ENCODE measurements at regions not wholly inside any gene's neighbourhood (a gene's known extent, or its start where the extent isn't known, plus 50 kb on each side); places are given as distances from the start of the nearest gene placed in this dataset.

DNA sequence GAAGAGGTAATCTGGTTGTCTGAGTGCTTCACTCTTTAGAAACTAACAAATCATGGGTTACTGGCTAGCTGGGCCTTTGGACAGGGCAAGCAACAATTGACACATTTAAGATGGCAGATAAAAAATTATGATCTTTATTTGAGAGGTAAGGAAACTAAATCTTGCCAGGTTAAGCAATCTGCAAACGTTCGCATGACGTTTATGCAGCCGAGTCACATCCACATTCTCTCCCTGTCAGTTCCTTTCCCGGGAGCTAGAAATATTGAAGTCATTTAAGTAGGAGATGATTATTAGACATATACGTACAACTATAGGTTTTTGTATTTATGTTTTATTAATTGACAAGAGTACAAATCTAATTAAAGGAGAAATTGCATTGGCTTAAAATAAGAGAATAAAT is 57.4 kb upstream of the RCN1 start:
- no peak for TF ChIP-seq POLR2AphosphoS5 (IDR thresholded peaks at IDR 0.05)
- TF ChIP-seq, protein P1, sequence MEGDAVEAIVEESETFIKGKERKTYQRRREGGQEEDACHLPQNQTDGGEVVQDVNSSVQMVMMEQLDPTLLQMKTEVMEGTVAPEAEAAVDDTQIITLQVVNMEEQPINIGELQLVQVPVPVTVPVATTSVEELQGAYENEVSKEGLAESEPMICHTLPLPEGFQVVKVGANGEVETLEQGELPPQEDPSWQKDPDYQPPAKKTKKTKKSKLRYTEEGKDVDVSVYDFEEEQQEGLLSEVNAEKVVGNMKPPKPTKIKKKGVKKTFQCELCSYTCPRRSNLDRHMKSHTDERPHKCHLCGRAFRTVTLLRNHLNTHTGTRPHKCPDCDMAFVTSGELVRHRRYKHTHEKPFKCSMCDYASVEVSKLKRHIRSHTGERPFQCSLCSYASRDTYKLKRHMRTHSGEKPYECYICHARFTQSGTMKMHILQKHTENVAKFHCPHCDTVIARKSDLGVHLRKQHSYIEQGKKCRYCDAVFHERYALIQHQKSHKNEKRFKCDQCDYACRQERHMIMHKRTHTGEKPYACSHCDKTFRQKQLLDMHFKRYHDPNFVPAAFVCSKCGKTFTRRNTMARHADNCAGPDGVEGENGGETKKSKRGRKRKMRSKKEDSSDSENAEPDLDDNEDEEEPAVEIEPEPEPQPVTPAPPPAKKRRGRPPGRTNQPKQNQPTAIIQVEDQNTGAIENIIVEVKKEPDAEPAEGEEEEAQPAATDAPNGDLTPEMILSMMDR (IDR thresholded peaks at IDR 0.05) = no peak
- no peak for TF ChIP-seq POLR2A (IDR thresholded peaks at IDR 0.05)
